Esophagus squamous epithelium (tissue), 5 donors: ENCODE measurements at regions not wholly inside any gene's neighbourhood (a gene's known extent, or its start where the extent isn't known, plus 50 kb on each side); places are given as distances from the start of the nearest gene placed in this dataset.

Source experiments
- DNase-seq: peaks from one replicate; lab custom pipeline; 2025; lab: John Stamatoyannopoulos, UW
- H3K27ac ChIP-seq, 4 donors: fragments of 200-600 bp; sonication (generic); one replicate each; pipeline ENCODE4 v1.5.1; 2016 to 2019; ENCODE audit warnings: mild to moderate bottlenecking in 1 of 4
- H3K27me3 ChIP-seq, 4 donors: fragments of 200-600 bp; sonication (generic); 1 replicate in 3 of 4; 2 replicates in 1 of 4; pipeline versions ENCODE4 v1.5.1 to v1.6.0; 2017 to 2021; ENCODE audit warnings: antibody characterized with exemption in 1 of 4
- H3K36me3 ChIP-seq, 3 donors: fragments of 200-600 bp; sonication (generic); one replicate each; pipeline ENCODE4 v1.5.1; 2016 to 2019
- H3K4me1 ChIP-seq, 3 donors: fragments of 200-600 bp; sonication (generic); one replicate each; pipeline ENCODE4 v1.5.1; 2017 to 2019
- H3K4me3 ChIP-seq, 4 donors: fragments of 200-600 bp; sonication (generic); 1 replicate in 3 of 4; 2 replicates in 1 of 4; pipeline ENCODE4 v1.5.1; 2016 to 2019; ENCODE audit warnings: mild to moderate bottlenecking in 2 of 4, moderate library complexity in 1 of 4
- H3K9me3 ChIP-seq, 3 donors: fragments of 200-600 bp; sonication (generic); one replicate each; pipeline ENCODE4 v1.5.1; 2016 to 2019
- CTCF ChIP-seq, 6 experiments: fragments of 450-650 bp in 4 of 6; fragments of 200-600 bp in 2 of 6; sonication (generic) in 2 of 6; IDR thresholded peaks; one replicate each; pipeline ENCODE4 v1.5.1; 2016 to 2019; ENCODE audit warnings: antibody characterized with exemption in 6 of 6, mild to moderate bottlenecking in 4 of 6, moderate library complexity in 4 of 6
- POLR2A ChIP-seq, 4 donors: fragments of 450-650 bp; IDR thresholded peaks; one replicate each; pipeline ENCODE4 v1.6.1; 2017; ENCODE audit warnings: antibody characterized with exemption in 4 of 4, mild to moderate bottlenecking in 4 of 4, moderate library complexity in 3 of 4
- WGBS, 2 donors: methylation state at CpG; one replicate each; pipeline ENCODE4 v1.1.5; 2018; 5-methylcytosine and 5-hydroxymethylcytosine counted together
- intact Hi-C: fragments of 100-400 bp; cut with DNase I; formaldehyde crosslinking; loops from one replicate; pipeline ENCODE4 v1.15.0; 2022
- donor health status: DM: yes; HTN: yes; CAD: no.

GRCh38 chr16:61324044-61324443, 712.2 kb downstream of the CDH8 start:
- no peaks in the 10 kb centered on the region for H3K9me3 ChIP-seq
- intact Hi-C loops, result no loop called here
- no peaks in the 10 kb centered on the region for H3K36me3 ChIP-seq
- no peaks in the 10 kb centered on the region for H3K27me3 ChIP-seq
- TF ChIP-seq POLR2A (IDR thresholded peaks at IDR 0.05), result no peak
- H3K27ac ChIP-seq, result no peak overlapping the region
- H3K4me1 ChIP-seq, result no peaks in the 10 kb centered on the region
- DNase-seq, result no peak
- 66 to 75% methylated on average over 4 of the region's 4 CpGs for WGBS, 2 donors
- H3K4me3 ChIP-seq, result no peak overlapping the region

- TF ChIP-seq CTCF (IDR thresholded peaks at IDR 0.05), result no peak
- TF ChIP-seq POLR2A (IDR thresholded peaks at IDR 0.05), result no peak
- DNase-seq, result no peak
- Histone ChIP-seq H3K4me1 (no peaks in the 10 kb centered on the region), H3K36me3 (no peaks in the 10 kb centered on the region), H3K27me3 (no peaks in the 10 kb centered on the region), H3K4me3 (no peak overlapping the region), H3K9me3 (no peaks in the 10 kb centered on the region), H3K27ac (no peak overlapping the region)
- intact Hi-C loops, result no loop called here
- WGBS, 2 donors, result 55 to 58% methylated on average over 6 of the region's 6 CpGs
These were observed 712.8 kb downstream of the CDH8 start for GRCh38 chr16:61323456-61323855.

GRCh38 chr16:61320791-61321190, 715.4 kb downstream of the CDH8 start:
- Histone ChIP-seq H3K4me3 (no peak overlapping the region), H3K27me3 (no peaks in the 10 kb centered on the region), H3K36me3 (no peaks in the 10 kb centered on the region), H3K27ac (no peak overlapping the region), H3K9me3 (no peaks in the 10 kb centered on the region), H3K4me1 (no peaks in the 10 kb centered on the region)
- whole genome bisulfite sequencing, 2 donors, result 39 to 62% methylated on average over 1 of the region's 1 CpG
- no peak for DNase-seq
- no peak for TF ChIP-seq POLR2A (IDR thresholded peaks at IDR 0.05)
- TF ChIP-seq CTCF (IDR thresholded peaks at IDR 0.05), result no peak
- intact Hi-C loops, result no loop called here

- Histone ChIP-seq H3K4me3 (no peak overlapping the region), H3K36me3 (no peaks in the 10 kb centered on the region), H3K27ac (no peak overlapping the region), H3K9me3 (no peaks in the 10 kb centered on the region), H3K27me3 (no peaks in the 10 kb centered on the region), H3K4me1 (no peaks in the 10 kb centered on the region)
- no peak for TF ChIP-seq POLR2A (IDR thresholded peaks at IDR 0.05)
- TF ChIP-seq CTCF (IDR thresholded peaks at IDR 0.05), result no peak
- intact Hi-C loops, result no loop called here
- no peak for DNase-seq
- WGBS, 2 donors, result 58 to 75% methylated on average over 2 of the region's 2 CpGs
These were observed 722.3 kb downstream of the CDH8 start for GRCh38 chr16:61313931-61314330.

- intact Hi-C loops, result no loop called here
These were observed 726.9 kb downstream of the CDH8 start for GRCh38 chr16:61309386-61309785.

More at GRCh38 chr16:61309386-61309785, 726.9 kb downstream of the CDH8 start:
- H3K9me3 ChIP-seq, result no peaks in the 10 kb centered on the region
- no peaks in the 10 kb centered on the region for H3K4me1 ChIP-seq
- TF ChIP-seq CTCF (IDR thresholded peaks at IDR 0.05), result no peak
- no peak overlapping the region for H3K27ac ChIP-seq
- H3K27me3 ChIP-seq, result no peaks in the 10 kb centered on the region
- no peaks in the 10 kb centered on the region for H3K36me3 ChIP-seq
- 86 to 94% methylated on average over 1 of the region's 1 CpG for WGBS, 2 donors
- DNase-seq, result no peak
- no peak overlapping the region for H3K4me3 ChIP-seq
